Fibroblast of villous mesenchyme (primary cell): ENCODE measurements at regions not wholly inside any gene's neighbourhood (a gene's known extent, or its start where the extent isn't known, plus 50 kb on each side); places are given as distances from the start of the nearest gene placed in this dataset.

Experiments
- DNase-seq: peaks from one replicate; pipeline ENCODE4 v3.0.0-alpha.2; 2010; ENCODE audit warnings: low read depth
- H3K4me3 ChIP-seq: 2 replicates; pipeline ENCODE4 v1.5.1; 2011; ENCODE audit warnings: low read depth, mild to moderate bottlenecking, low read length
- CTCF ChIP-seq: IDR thresholded peaks from 2 replicates; pipeline ENCODE4 v1.5.1; 2012; ENCODE audit warnings: low read depth, mild to moderate bottlenecking, low read length; ENCODE audit not compliant: insufficient read depth

- no peak overlapping the region for H3K4me3 ChIP-seq
- no peak for DNase-seq
- TF ChIP-seq CTCF, result no peak
These were observed 231.1 kb downstream of the ADAMTS9 start for GRCh38 chr3:64456674-64457073.

- no peak for TF ChIP-seq CTCF
- H3K4me3 ChIP-seq, result no peak overlapping the region
- DNase-seq, result no peak
These were observed 230.1 kb upstream of the PRICKLE2 start for GRCh38 chr3:64455351-64455750.

- H3K4me3 ChIP-seq, result no peak overlapping the region
- TF ChIP-seq CTCF, result no peak
- DNase-seq, result no peak
These were observed 229.5 kb upstream of the PRICKLE2 start for GRCh38 chr3:64454768-64455167.

- no peak overlapping the region for H3K4me3 ChIP-seq
- TF ChIP-seq CTCF, result no peak
- peak; percentile 75 for DNase-seq
These were observed 228.9 kb upstream of the PRICKLE2 start for GRCh38 chr3:64454179-64454578.

- no peak for DNase-seq
- TF ChIP-seq CTCF, result no peak
- no peak overlapping the region for H3K4me3 ChIP-seq
These were observed 226.2 kb upstream of the PRICKLE2 start for GRCh38 chr3:64451283-64452012.

GRCh38 chr3:64450396-64450956, 225.2 kb upstream of the PRICKLE2 start:
- no peak overlapping the region for H3K4me3 ChIP-seq
- TF ChIP-seq CTCF, result no peak
- no peak for DNase-seq
